Left ventricle myocardium inferior (tissue), 1 donor: ENCODE measurements at regions not wholly inside any gene's neighbourhood (a gene's known extent, or its start where the extent isn't known, plus 50 kb on each side); places are given as distances from the start of the nearest gene placed in this dataset.

Source experiments
- DNase-seq: peaks from one replicate; pipeline ENCODE4 v3.0.0-alpha.2; 2020
- H3K27ac ChIP-seq: fragments of 200-600 bp; replicated peaks from 2 replicates; pipeline ENCODE4 v1.8.0; 2021
- H3K27me3 ChIP-seq: fragments of 200-600 bp; 2 replicates; pipeline ENCODE4 v1.8.0; 2021; ENCODE audit warnings: low read depth
- H3K36me3 ChIP-seq: fragments of 200-600 bp; 2 replicates; pipeline ENCODE4 v1.8.0; 2021
- H3K4me1 ChIP-seq: fragments of 200-600 bp; 2 replicates; pipeline ENCODE4 v1.8.0; 2021
- H3K4me3 ChIP-seq: fragments of 200-600 bp; 2 replicates; pipeline ENCODE4 v1.8.0; 2021; ENCODE audit warnings: mild to moderate bottlenecking, moderate library complexity
- H3K9me3 ChIP-seq: fragments of 200-600 bp; replicated peaks from 2 replicates; pipeline ENCODE4 v1.8.0; 2021
- intact Hi-C: fragments of 100-400 bp; cut with micrococcal nuclease; formaldehyde crosslinking; loops from one replicate; pipeline ENCODE4 v1.11.0; 2022
- TF ChIP-seq, protein P1 (sequence below): fragments of 200-600 bp; IDR thresholded peaks from 2 replicates; pipeline ENCODE4 v1.8.0; 2021; ENCODE audit warnings: antibody characterized with exemption, mild to moderate bottlenecking, borderline replicate concordance
- donor health status: DM: no; HTN: yes; CAD: no; lungs with severe emphysema.

GRCh38 chr6:71157345-71157744 lies 131.3 kb upstream of the OGFRL1 start:
- TF ChIP-seq, protein P1, sequence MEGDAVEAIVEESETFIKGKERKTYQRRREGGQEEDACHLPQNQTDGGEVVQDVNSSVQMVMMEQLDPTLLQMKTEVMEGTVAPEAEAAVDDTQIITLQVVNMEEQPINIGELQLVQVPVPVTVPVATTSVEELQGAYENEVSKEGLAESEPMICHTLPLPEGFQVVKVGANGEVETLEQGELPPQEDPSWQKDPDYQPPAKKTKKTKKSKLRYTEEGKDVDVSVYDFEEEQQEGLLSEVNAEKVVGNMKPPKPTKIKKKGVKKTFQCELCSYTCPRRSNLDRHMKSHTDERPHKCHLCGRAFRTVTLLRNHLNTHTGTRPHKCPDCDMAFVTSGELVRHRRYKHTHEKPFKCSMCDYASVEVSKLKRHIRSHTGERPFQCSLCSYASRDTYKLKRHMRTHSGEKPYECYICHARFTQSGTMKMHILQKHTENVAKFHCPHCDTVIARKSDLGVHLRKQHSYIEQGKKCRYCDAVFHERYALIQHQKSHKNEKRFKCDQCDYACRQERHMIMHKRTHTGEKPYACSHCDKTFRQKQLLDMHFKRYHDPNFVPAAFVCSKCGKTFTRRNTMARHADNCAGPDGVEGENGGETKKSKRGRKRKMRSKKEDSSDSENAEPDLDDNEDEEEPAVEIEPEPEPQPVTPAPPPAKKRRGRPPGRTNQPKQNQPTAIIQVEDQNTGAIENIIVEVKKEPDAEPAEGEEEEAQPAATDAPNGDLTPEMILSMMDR: no peak
- intact Hi-C loops: no loop called here

DNA sequence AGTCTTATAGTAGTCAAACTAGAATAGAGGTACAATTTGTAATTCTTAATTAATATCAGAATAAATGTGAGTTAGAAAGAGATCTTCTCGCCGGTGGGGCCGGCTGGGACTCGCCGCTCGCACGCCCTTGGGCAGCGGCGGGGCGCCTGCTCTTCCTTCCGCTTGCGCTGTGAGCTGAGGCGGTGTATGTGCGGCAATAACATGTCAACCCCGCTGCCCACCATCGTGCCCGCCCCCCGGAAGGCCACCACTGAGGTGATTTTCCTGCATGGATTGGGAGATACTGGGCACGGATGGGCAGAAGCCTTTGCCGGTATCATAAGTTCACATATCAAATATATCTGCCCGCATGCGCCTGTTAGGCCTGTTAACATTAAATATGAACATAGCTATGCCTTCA lies 123.7 kb upstream of the OGFRL1 start:
- Histone ChIP-seq H3K4me1 (no peaks in the 10 kb centered on the region), H3K9me3 (no peaks in the 10 kb centered on the region), H3K36me3 (no peaks in the 10 kb centered on the region), H3K4me3 (no peak overlapping the region), H3K27me3 (no peaks in the 10 kb centered on the region), H3K27ac (no peak overlapping the region)
- TF ChIP-seq, protein P1: no peak
- intact Hi-C loops: no loop called here
- no peak for DNase-seq

More at GRCh38 chr6:71157345-71157744, 131.3 kb upstream of the OGFRL1 start:
- no peak overlapping the region for H3K27ac ChIP-seq
- no peak overlapping the region for H3K4me3 ChIP-seq
- H3K9me3 ChIP-seq: no peaks in the 10 kb centered on the region
- no peaks in the 10 kb centered on the region for H3K4me1 ChIP-seq
- no peaks in the 10 kb centered on the region for H3K36me3 ChIP-seq
- DNase-seq: no peak
- H3K27me3 ChIP-seq: no peaks in the 10 kb centered on the region

- Histone ChIP-seq H3K9me3 (no peaks in the 10 kb centered on the region), H3K36me3 (no peaks in the 10 kb centered on the region), H3K27me3 (no peaks in the 10 kb centered on the region), H3K4me1 (no peaks in the 10 kb centered on the region), H3K27ac (no peak overlapping the region), H3K4me3 (no peak overlapping the region)
- intact Hi-C loops: no loop called here
- TF ChIP-seq, protein P1: no peak
- no peak for DNase-seq
These were observed 120.3 kb upstream of the OGFRL1 start for GRCh38 chr6:71168233-71168765.

GRCh38 chr6:71171497-71172070 lies 117.0 kb upstream of the OGFRL1 start:
- intact Hi-C loops: no loop called here

DNA sequence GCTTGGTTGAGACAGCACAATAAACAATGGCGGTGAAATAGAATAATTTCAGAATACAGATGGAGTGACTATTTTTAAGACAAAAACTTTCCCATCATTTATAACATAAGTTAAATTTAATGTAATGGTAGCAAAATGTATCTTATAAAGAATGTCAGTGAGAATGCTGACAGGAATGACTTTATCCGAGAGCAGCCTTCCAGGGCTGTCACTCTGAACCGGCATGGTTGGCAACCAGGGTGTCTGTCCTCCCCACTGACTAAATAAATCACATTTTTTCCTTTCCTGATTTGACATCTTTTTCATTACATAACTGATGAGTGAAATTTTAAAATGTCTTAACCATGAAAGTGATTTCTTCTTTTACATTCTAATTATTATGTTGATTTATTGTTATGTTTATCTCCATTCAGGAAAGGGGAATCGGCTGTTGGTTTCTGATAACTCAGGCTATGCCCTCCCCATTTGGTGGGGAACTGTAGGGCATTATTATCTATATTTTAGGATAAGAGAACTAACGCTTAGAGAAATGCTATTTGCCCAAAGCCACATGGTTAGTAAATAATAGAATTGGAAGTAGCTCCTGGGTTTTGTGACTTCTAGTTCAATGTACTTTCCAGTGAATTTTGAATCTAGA lies 109.2 kb upstream of the OGFRL1 start:
- Histone ChIP-seq H3K4me3 (no peak overlapping the region), H3K4me1 (no peaks in the 10 kb centered on the region), H3K36me3 (no peaks in the 10 kb centered on the region), H3K27me3 (no peaks in the 10 kb centered on the region), H3K9me3 (no peaks in the 10 kb centered on the region), H3K27ac (no peak overlapping the region)
- intact Hi-C loops: no loop called here
- TF ChIP-seq, protein P1: no peak
- DNase-seq: no peak

More at GRCh38 chr6:71171497-71172070, 117.0 kb upstream of the OGFRL1 start:
- Histone ChIP-seq H3K4me3 (no peak overlapping the region), H3K36me3 (no peaks in the 10 kb centered on the region), H3K27ac (no peak overlapping the region), H3K9me3 (no peaks in the 10 kb centered on the region), H3K4me1 (no peaks in the 10 kb centered on the region), H3K27me3 (no peaks in the 10 kb centered on the region)
- TF ChIP-seq, protein P1: no peak
- no peak for DNase-seq
